Lung (tissue), 11 donors: ENCODE measurements at regions not wholly inside any gene's neighbourhood (a gene's known extent, or its start where the extent isn't known, plus 50 kb on each side); places are given as distances from the start of the nearest gene placed in this dataset.
"Not testable (repeated sequence)": the region's sequence is repeated elsewhere in the genome, so short reads cannot be mapped to it uniquely, and the experiment has no call there.

Source experiments
- ATAC-seq: fragments of 200-7000 bp; cut with Tn5 transposase; one replicate; pipeline ENCODE4 v1.9.1; 2020; ENCODE audit warnings: moderate number of reproducible peaks; ENCODE audit not compliant: insufficient read depth, low FRiP score
- DNase-seq, 3 donors: peaks; one replicate each; pipeline ENCODE4 v3.0.0-alpha.2; 2013 to 2017
- H3K27ac ChIP-seq, 2 donors: one replicate each; pipeline ENCODE4 v1.5.1; 2013; ENCODE audit warnings: mild to moderate bottlenecking in 2 of 2, moderate library complexity in 2 of 2, control low read depth in 1 of 2, inconsistent platforms in 1 of 2, low read depth in 1 of 2, low read length in 1 of 2
- H3K27me3 ChIP-seq, 3 donors: one replicate each; pipeline ENCODE4 v1.5.1; 2013; ENCODE audit warnings: low read length in 2 of 3; ENCODE audit not compliant: control insufficient read depth in 3 of 3, insufficient read depth in 3 of 3
- H3K36me3 ChIP-seq, 4 donors: one replicate each; pipeline ENCODE4 v1.5.1; 2013; ENCODE audit warnings: low read length in 4 of 4, mild to moderate bottlenecking in 1 of 4, moderate library complexity in 1 of 4; ENCODE audit not compliant: control insufficient read depth in 4 of 4, insufficient read depth in 4 of 4
- H3K4me1 ChIP-seq, 5 donors: one replicate each; pipeline ENCODE4 v1.5.1; 2013; ENCODE audit warnings: low read length in 5 of 5, mild to moderate bottlenecking in 2 of 5, moderate library complexity in 1 of 5; ENCODE audit not compliant: control insufficient read depth in 5 of 5, insufficient read depth in 5 of 5
- H3K4me3 ChIP-seq: one replicate; pipeline ENCODE4 v1.5.1; 2013; ENCODE audit warnings: mild to moderate bottlenecking, control low read depth, moderate library complexity
- H3K9ac ChIP-seq, 2 donors: one replicate each; pipeline ENCODE4 v1.5.1; 2013; ENCODE audit warnings: low read length in 2 of 2, control low read depth in 1 of 2; ENCODE audit not compliant: insufficient read depth in 1 of 2
- H3K9me3 ChIP-seq, 4 donors: one replicate each; pipeline ENCODE4 v1.5.1; 2013; ENCODE audit warnings: low read length in 3 of 4, mild to moderate bottlenecking in 1 of 4, moderate library complexity in 1 of 4; ENCODE audit not compliant: control insufficient read depth in 4 of 4, insufficient read depth in 3 of 4
- WGBS, 2 donors: extraction: QIAGEN DNeasy Blood & Tissue Kit; methylation state at CpG; one replicate each; pipeline ENCODE4 v1.1.7; 2013; 5-methylcytosine and 5-hydroxymethylcytosine counted together
- TF ChIP-seq, protein P1 (sequence below): IDR thresholded peaks from 2 replicates; pipeline ENCODE4 v1.5.1; 2012; ENCODE audit warnings: mild to moderate bottlenecking; ENCODE audit errors: control extremely low read depth, extremely low read depth
- donor health status: control.
- donor health status: control.
- donor health status: Bipolar disorder and iron deficiency.
- donor health status: healthy.
- donor health status: DM: yes; HTN: yes; CAD: no.

DNA sequence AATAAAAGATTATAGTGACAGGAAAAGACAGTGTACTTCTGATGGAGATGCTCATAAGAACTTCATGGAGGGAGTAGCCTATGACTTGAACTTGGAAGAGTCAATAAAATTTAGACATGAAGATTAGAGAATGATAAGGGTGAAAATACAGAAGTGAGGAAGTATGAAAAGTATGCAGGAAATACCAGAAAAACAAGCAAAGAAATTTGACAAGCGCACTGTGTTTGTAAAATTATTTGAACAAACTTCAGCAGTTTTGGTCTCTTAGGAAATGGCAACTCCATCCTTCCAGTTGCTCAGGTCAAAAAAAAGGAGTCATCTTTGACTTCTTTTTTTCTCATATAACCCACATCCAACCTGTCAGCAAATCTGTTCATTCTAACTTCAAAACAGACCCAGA, 864.0 kb upstream of the ZEB2 start:
- Histone ChIP-seq H3K9me3 (peaks cover 0 to 2% (median 0%) of the 10 kb centered on the region in 4 donors), H3K4me3 (no peak overlapping the region), H3K36me3 (no peaks in the 10 kb centered on the region), H3K4me1 (no peaks in the 10 kb centered on the region), H3K27me3 (no peaks in the 10 kb centered on the region), H3K27ac (no peak overlapping the region), H3K9ac (no peak overlapping the region)
- no peak for DNase-seq
- ATAC-seq = no peak
- TF ChIP-seq, protein P1, sequence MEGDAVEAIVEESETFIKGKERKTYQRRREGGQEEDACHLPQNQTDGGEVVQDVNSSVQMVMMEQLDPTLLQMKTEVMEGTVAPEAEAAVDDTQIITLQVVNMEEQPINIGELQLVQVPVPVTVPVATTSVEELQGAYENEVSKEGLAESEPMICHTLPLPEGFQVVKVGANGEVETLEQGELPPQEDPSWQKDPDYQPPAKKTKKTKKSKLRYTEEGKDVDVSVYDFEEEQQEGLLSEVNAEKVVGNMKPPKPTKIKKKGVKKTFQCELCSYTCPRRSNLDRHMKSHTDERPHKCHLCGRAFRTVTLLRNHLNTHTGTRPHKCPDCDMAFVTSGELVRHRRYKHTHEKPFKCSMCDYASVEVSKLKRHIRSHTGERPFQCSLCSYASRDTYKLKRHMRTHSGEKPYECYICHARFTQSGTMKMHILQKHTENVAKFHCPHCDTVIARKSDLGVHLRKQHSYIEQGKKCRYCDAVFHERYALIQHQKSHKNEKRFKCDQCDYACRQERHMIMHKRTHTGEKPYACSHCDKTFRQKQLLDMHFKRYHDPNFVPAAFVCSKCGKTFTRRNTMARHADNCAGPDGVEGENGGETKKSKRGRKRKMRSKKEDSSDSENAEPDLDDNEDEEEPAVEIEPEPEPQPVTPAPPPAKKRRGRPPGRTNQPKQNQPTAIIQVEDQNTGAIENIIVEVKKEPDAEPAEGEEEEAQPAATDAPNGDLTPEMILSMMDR = no peak
- 88 to 90% methylated on average over 1 of the region's 1 CpG for WGBS, 2 donors

DNA sequence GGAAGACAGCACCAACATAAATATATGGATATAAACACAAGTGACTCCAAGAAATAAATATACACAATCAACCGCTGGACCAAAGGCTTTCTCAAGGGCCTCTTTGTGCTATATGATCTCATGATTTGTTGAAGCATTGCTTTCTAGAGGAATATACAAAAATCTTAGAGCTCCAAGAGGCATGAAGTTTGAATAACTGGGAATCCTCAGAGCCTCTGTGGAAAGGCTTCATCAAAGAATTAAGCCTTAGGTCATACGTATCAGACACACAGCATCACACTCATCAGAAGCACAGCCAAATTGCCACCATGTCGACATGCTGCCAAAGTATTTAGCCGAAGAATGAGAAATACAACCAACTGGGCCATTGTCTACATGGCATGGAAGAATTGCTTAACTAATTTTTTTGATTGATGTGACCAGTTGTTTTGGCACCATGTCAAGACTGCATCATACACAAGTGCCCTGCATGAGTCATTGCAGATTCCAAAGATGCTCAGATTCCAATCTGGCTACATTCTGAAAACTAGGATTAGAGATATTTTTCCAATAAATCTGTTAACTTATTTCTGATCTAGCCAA, 860.6 kb upstream of the ZEB2 start:
- ATAC-seq = no peak
- H3K4me3 ChIP-seq = no peak overlapping the region
- H3K9me3 ChIP-seq = no peaks in the 10 kb centered on the region
- no peak for DNase-seq
- TF ChIP-seq, protein P1 = no peak
- no peaks in the 10 kb centered on the region for H3K27me3 ChIP-seq
- no peak overlapping the region for H3K27ac ChIP-seq
- WGBS, 2 donors = 79 to 87% methylated on average over 4 of the region's 4 CpGs
- H3K4me1 ChIP-seq = no peaks in the 10 kb centered on the region
- H3K36me3 ChIP-seq = no peaks in the 10 kb centered on the region
- no peak overlapping the region for H3K9ac ChIP-seq

DNA sequence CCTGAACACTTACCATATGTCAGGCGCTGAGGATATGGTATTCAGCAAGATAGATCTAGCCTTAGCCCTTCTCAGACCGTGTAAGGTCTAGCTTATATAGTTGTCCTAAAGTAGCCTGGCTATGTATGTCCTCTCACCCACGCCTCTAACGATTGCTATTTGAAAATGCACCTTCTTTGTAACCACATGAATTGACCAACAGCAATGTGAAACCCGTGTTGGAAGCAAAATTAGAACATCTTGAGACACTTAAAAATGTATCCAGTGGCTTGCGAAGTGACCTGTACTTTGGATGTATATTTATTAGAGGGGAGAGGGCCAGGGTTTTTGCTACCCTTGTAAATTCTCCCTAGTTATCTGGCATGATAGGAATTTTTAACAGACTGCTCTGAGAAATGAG, 860.0 kb upstream of the ZEB2 start:
- Histone ChIP-seq H3K9me3 (no peaks in the 10 kb centered on the region), H3K27ac (no peak overlapping the region), H3K36me3 (no peaks in the 10 kb centered on the region), H3K27me3 (no peaks in the 10 kb centered on the region), H3K9ac (no peak overlapping the region), H3K4me1 (no peaks in the 10 kb centered on the region), H3K4me3 (no peak overlapping the region)
- ATAC-seq = no peak
- 87 to 89% methylated on average over 6 of the region's 6 CpGs for WGBS, 2 donors
- DNase-seq = no peak
- TF ChIP-seq, protein P1 = no peak

DNA sequence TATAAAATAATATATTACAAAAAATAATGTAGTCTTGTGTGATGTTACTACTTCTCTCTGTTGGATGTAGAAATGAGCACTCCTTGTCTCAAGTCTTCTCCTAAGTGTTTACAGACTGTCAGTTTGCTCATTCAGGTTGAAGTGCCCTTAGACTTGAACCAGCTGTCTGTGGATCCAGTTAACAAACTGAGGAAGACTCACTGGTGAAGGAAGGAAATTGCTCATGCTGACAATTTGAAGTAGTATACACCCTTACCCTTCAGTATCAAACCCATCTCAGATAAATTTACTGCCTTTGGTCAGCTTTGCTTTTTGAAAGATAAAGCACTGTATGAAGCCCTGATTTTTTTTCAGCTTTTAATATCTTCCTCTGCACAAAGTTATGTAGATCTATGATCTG, 854.2 kb upstream of the ZEB2 start:
- ATAC-seq = no peak
- DNase-seq = no peak
- Histone ChIP-seq H3K27me3 (no peaks in the 10 kb centered on the region), H3K9me3 (no peaks in the 10 kb centered on the region), H3K4me1 (no peaks in the 10 kb centered on the region), H3K9ac (no peak overlapping the region), H3K4me3 (no peak overlapping the region), H3K27ac (no peak overlapping the region), H3K36me3 (no peaks in the 10 kb centered on the region)
- TF ChIP-seq, protein P1 = no peak

DNA sequence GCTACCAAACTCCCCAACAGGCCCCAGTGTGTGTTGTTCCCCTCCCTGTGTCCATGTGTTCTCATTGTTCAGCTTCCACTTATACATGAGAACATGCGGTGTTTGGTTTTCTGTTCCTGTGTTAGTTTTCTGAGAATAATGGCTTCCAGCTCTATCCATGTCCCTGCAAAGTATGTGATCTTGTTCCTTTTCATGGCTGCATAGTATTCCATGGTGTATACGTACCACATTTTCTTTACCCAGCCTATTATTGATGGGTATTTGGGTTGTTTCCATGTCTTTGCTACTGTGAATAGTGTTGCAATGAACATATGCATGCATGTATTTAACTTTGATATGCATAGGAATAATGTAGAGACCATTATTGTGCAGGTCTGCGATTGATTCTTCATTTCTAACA, 847.4 kb upstream of the ZEB2 start:
- not testable (repeated sequence) for H3K4me3 ChIP-seq, H3K9ac ChIP-seq, H3K4me1 ChIP-seq, DNase-seq, H3K27me3 ChIP-seq, H3K36me3 ChIP-seq, H3K9me3 ChIP-seq, ATAC-seq, H3K27ac ChIP-seq
- 97 to 98% methylated on average over 3 of the region's 3 CpGs for WGBS, 2 donors
